ENCODE measurements at regions not wholly inside any gene's neighbourhood (a gene's known extent, or its start where the extent isn't known, plus 50 kb on each side); places are given as distances from the start of the nearest gene placed in this dataset.
"Not testable (repeated sequence)": the region's sequence is repeated elsewhere in the genome, so short reads cannot be mapped to it uniquely, and the experiment has no call there.

GRCh38 chr14:22105006-22105623 is 431.5 kb upstream of the OR4E1 start:
- no peak for DNase-seq (ENCODE audit: low spot score)
- intact Hi-C loops (cut with DNase I), result no loop called here

- DNase-seq (ENCODE audit: low spot score); intact Hi-C loops (cut with DNase I): not testable (repeated sequence)
Measured at GRCh38 chr14:22100764-22101120, 427.1 kb upstream of the OR4E1 start.

DNA sequence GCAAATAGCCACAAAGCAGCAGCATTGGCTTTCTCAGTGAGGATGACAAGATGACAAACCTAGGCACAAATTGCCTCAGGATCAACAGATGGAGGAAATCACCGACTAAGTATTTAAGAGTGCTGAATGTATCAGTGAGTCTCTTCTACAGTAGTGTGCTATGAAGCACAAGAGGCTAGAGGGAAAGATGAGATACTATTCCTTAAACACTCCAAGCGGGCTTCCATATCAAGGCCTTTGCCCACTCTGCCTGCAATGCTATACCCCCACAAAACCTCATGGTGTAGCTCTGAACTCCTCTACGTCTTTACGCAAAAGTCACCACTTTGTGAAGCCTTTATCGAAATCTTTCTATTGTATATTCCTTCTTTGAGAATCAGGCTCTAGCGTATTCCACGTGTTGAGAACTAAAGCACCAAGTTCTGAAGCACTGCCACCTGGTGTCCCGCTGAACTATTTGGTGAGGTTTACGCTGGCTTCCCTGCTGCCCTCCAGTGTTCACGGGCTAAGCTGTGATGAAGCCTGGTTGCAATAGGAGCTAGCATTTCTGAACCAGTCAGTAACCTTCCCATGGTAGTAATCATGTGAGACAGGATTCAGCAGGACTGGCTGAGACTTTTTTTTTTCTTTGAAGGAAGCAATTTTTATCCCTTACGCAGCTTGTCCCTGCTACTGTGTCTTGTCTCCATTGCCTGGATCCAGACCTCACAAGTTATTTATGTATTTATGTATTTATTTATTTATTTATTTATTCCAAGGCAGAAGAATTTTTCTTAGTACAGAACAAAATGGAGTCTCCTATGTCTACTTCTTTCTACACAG is 426.5 kb upstream of the OR4E1 start:
- DNase-seq (ENCODE audit: low spot score), result no peak
- intact Hi-C loops (cut with DNase I), result no loop called here

- no peak for DNase-seq (ENCODE audit: low spot score)
- intact Hi-C loops (cut with DNase I), result no loop called here
Measured at GRCh38 chr14:22098435-22098834, 424.8 kb upstream of the OR4E1 start.

DNA sequence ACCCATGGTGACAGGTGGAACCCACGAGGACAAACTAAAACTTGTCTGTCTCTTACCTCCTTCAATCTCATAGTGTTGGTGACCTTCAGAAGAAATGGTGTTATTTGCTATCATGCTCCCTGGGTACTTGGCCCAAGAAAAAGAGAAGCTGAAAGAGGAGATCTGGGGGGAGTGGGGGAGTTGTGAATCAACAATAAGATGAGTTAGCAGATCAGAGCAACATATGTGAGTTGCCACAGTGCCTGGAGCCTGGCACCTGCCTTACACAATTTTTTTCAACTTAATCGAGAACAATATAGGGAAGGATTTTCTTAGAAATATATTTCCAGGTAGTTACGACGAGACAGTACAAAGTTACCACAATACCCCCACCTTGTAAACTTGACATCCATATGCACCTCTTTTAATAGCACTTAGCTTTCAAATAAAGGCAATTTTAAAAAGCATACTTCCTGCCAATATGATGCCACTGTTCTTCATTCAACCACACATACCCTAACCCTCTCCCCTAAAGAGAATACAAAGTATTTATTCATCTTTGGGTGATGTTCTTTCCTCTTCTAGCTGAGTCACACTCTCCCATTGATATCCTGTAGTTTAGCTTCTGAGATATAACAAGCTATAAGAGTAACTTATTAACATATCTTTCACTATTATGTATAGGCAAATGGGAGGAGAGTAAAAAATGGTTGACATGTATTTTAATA is 424.1 kb upstream of the OR4E1 start:
- intact Hi-C loops (cut with DNase I), result no loop called here
- no peak for DNase-seq (ENCODE audit: low spot score)

DNA sequence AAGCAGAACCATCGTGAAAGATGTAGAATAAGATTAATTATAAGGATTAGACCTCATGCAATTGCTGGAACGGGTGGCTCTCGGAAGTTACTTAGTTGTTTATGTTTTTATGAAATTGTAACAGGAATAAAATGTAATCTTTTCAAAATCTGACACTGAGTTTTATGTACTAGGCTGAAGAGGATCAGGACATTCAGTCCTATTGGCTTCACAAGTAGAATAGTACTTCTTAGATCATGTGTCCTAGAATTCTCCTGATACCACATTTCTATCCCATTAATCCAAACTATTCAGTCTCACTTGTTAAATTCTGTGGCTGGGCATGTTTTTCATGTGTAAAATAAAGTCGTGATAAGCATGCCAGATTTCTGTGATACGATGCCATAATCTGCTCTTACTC is 423.5 kb upstream of the OR4E1 start:
- intact Hi-C loops (cut with DNase I), result no loop called here
- no peak for DNase-seq (ENCODE audit: low spot score)

DNA sequence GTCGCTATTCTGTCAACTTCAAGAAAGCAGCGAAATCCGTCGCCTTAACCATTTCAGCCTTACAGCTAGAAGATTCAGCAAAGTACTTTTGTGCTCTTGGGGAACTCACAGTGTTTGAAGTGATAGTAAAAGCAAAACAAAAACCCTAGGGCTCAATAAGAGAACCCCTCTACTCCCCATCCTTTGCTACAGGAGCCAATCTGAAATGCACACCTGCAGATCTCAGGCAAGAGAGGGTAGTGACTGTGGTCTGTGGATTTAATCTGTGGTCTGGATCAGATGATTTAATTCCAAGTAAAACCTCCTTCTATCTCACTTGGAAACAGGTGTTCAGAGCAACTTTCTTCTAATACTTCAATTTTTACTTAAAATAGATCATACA is 422.9 kb upstream of the OR4E1 start:
- DNase-seq (ENCODE audit: low spot score), result no peak
- intact Hi-C loops (cut with DNase I), result no loop called here

DNA sequence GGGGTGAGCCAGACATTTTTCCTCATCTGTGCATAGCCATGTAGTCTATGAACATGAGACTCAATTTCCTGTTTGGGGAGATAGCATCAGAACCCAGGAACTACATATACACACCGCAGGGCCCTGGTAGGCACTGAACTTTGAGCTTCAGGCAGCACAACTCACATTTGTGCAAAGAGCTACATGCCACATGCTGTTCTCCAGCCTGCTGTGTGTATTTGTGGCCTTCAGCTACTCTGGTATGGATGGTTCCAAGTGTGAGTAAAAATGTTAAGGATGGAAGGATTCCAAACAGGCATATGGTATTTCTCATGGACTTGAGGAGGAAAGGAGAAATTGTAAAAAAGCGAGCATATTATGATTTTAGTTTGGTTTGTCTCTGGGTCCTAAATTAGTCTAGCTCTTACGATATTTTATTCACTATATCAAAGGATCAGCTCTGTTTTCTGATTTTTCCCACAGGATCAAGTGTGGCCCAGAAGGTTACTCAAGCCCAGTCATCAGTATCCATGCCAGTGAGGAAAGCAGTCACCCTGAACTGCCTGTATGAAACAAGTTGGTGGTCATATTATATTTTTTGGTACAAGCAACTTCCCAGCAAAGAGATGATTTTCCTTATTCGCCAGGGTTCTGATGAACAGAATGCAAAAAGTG is 422.4 kb upstream of the OR4E1 start:
- no peak for DNase-seq (ENCODE audit: low spot score)
- intact Hi-C loops (cut with DNase I), result no loop called here

DNA sequence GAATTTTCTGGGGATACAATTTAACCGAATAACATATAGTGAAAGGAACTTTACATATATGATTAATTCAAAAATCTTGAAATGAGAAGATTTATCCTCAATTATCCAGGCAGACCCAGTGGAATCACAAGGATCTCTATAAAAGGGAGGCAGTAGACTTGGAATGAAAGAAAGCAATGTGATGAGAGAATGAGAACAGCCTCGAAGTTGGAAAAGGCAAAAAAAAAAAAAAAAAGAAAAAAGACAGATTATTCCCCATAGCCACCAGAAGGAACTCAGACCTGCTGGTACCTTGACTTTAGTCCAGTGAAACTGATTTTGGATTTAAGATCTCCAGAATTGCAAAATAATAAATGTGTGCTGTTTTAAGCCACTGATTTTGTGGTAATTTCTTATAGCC is 416.3 kb upstream of the OR4E1 start:
- intact Hi-C loops (cut with DNase I), result no loop called here
- no peak for DNase-seq (ENCODE audit: low spot score)

DNA sequence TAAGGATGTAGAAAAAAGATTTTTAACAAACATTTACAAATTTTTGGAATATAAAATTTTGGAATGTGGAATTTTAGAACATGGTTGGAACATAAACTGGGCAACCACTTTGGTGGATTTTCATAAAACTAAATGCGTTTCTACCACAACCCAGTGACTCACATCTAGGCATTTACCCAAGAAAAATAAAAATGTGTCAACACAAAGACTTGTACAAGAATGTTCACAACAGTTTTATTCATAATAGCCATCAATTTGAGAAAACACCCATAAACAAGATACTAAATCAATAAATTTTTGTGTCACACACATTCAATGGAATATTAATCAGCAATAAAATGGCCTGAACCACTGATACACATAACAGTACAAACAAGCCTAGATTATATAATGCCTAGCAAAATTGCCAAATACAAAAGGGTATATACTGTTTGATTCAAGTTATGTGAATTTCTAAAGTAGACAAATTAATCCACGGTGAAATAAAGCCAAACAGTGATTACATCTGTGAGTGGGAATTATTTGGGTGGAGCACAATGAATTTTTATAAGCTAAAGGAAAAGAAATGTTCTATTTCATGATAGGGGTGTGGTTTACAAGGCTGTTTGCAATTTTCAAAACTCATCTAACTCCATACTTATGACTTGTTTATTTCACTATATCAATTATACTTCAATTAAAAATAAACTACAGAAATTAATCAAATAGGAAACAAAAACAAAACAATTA is 415.2 kb upstream of the OR4E1 start:
- no peak for DNase-seq (ENCODE audit: low spot score)
- intact Hi-C loops (cut with DNase I), result no loop called here

- intact Hi-C loops (cut with DNase I), result no loop called here
- no peak for DNase-seq (ENCODE audit: low spot score)
Measured at GRCh38 chr14:22086131-22086530, 412.5 kb upstream of the OR4E1 start.

GRCh38 chr14:22084393-22085281 is 411.0 kb upstream of the OR4E1 start:
- intact Hi-C loops (cut with DNase I), result no loop called here
- DNase-seq (ENCODE audit: low spot score), result no peak

DNA sequence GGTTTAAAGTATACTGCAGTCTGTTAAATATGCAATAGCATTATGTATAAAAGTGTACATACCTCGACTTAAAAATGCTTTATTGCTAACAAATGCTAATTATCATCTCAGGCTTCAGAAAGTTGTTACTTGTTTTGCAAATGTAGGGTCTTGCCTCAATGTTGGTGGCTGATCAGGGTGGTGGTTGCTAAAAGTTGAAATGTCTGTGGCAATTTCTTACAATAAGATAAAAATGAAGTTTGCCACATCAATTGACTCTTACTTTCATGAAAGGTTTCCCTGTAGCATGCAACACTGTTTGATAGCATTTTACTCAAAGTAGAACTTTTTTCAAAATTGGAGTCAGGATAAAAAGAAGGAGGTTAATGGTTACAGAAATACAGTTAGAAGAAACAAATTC is 407.7 kb upstream of the OR4E1 start:
- intact Hi-C loops (cut with DNase I), result no loop called here
- no peak for DNase-seq (ENCODE audit: low spot score)

- DNase-seq (ENCODE audit: low spot score), result no peak
- intact Hi-C loops (cut with DNase I), result no loop called here
Measured at GRCh38 chr14:22079766-22080165, 406.1 kb upstream of the OR4E1 start.

- intact Hi-C loops (cut with DNase I), result no loop called here
- DNase-seq (ENCODE audit: low spot score), result no peak
Measured at GRCh38 chr14:22073801-22074200, 400.2 kb upstream of the OR4E1 start.

GRCh38 chr14:22071006-22071405 is 397.4 kb upstream of the OR4E1 start:
- intact Hi-C loops (cut with DNase I), result no loop called here
- DNase-seq (ENCODE audit: low spot score), result no peak

DNA sequence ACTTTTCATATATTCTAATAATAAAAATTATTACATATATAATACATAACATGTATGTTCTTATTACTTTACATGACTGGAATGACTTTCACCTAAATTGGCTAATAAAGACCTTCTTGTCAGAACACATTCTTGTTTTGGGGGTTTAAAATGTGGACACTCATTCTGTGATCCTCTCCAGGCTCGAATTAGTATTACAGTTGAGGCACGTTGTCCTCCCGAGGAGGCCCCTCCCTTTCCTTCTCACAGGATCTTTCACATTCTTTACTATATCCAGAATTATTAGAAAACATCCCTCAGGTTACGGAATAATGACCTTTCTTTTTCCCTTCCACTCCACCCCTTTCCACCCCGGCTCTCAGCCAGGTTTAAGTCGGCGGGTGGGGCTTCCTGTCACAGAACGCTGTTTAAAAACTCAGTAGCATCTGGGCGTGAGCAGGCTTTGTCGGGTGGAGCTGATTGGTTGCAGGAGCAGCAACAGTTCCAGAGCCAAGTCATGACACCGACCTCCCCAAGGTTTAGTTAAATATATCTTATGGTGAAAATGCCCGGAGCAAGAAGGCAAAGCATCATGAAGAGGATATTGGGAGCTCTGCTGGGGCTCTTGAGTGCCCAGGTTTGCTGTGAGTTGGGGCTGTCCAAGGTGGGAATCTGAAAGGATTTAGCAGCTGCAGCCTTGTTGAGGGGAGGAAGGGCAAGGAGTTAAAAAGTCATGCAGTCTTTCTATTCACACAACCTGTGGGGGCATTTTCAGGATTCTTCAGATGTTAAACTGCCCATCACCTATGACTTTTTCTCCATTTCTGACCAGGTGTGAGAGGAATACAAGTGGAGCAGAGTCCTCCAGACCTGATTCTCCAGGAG is 396.7 kb upstream of the OR4E1 start:
- peak; percentile 78 for DNase-seq (ENCODE audit: low spot score)
- intact Hi-C loops (cut with DNase I), result no loop called here

DNA sequence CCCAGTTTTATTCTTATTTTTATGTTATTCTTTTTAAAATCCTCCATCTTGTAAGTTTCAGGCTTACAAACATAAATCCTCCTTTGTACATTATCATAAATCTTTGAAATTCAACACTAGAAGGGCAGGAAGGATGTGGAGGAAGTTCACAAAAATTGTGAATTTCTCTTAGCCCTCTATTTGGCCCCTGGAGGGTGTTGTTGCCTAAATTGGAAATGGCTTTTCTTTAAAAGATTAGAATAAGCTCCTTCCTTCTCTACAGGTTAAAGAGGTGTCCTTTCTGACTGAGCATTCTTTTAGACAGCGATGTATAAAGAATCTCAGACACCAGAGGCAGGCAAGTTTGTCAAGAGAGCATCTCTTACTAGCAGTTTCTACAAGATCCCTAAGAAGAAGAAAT is 391.7 kb upstream of the OR4E1 start:
- intact Hi-C loops (cut with DNase I), result no loop called here
- DNase-seq (ENCODE audit: low spot score), result no peak
